GM19238 (cell line): ENCODE measurements at regions not wholly inside any gene's neighbourhood (a gene's known extent, or its start where the extent isn't known, plus 50 kb on each side); places are given as distances from the start of the nearest gene placed in this dataset.
"Not testable (repeated sequence)": the region's sequence is repeated elsewhere in the genome, so short reads cannot be mapped to it uniquely, and the experiment has no call there.

Experiments
- DNase-seq: peaks from one replicate; pipeline ENCODE4 v3.0.0; 2011; ENCODE audit warnings: low spot score; ENCODE audit not compliant: insufficient read length

DNA sequence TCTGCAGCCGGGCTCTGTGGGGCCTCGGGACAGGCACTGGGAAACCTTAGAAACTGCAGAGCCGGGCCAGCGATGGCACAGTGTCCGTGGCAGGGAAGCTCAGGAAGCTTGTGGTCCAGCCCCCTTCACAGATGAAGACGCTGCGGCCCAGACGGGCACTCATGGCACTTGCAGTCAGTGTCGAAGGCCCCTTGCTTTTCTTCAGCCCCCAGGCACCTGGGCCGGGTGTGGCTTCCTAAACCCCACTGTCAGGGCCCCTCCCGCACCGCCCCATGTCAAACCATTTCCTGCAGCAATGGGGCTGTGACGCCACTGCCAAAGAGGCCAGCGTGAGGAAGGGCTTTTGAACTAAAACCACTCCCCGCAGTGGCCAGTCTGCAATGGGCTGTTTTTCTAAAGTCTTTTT is 164.0 kb downstream of the LAT start:
- DNase-seq = peak; percentile 19

DNA sequence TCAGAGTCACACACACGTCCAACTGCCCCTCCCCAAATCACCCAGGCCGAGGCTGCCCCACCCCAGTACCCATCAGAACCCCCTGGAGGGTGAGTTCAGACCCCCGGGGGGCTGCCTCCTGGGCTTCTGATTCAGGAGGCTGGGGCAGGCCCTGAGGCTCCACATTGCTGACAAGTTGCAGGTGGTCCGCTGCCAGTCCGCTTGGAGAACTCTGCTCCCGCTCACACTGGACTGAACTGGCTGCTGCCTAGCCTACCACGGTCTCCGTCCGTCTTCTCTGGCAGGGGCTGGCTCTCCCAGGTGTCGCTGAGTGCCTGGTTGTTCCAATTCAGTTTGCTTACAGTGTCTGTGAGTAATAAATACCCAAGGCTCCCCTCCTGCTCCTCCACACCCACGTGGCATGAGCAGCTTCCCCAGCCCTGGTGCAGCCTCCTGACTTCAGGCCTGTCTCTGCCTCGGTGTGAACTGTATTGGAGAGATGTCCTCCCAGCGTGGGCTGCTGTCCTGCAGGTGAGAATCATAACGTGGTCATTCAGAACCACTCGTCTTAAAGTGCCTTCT is 163.4 kb downstream of the LAT start:
- no peak for DNase-seq

DNA sequence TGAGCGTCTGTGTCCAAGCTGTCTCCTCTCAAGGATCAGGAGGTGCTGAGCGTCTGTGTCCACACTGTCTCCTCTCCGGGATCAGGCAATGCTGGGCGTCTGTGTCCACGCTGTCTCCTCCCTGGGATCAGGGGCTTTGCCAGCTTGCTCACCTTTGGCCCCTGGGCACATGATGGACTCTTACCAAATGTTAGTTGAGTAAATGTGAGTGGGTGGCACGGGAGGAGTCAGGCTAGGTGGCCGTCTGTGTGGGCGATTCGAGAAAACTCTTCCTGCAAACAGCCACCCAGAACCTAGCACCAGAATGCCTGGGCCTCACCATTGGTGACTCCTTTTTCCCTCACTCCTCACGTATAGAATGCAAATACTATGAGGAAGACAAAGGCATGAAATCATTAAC is 162.9 kb downstream of the LAT start:
- not testable (repeated sequence) for DNase-seq

DNA sequence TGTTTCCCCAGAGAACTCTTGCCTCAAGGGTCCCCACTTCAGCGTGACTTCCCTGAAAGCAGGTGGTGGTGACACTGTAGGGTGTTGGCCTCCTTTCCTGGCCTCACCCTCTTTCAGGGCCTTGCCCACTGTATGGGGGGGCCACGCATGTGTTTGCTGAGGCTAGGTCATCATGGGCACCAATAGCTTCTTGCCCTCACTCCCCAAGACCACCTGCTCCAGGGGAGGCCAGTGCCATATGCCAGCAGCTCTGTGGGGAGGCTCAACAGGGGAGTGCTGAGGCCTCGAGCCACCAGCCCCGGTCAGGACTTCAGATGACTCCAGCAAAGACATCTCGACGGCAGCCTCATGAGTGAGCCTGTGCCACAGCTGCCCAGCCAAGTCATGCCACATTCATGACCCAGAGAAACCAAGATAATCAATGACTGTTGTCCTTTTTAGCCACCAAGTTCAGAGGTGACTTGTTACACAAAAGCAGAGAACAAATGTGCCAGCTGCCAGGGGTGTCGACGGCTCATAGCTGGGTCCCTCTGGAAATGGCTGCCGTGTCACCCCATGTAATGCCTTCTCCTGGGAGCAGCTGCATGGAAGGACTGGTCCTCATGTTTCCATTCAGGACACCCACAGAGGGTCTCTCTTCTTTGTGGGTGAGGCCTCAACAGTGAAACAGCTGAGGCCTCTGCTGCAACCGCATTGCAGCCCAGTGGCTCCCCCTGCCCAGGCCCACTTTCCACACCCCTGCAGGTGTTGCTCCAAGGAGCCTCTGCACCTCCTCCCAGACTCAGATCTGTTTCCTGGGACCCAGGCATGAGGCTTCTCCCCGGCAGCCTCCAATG is 162.2 kb downstream of the LAT start:
- not testable (repeated sequence) for DNase-seq

DNA sequence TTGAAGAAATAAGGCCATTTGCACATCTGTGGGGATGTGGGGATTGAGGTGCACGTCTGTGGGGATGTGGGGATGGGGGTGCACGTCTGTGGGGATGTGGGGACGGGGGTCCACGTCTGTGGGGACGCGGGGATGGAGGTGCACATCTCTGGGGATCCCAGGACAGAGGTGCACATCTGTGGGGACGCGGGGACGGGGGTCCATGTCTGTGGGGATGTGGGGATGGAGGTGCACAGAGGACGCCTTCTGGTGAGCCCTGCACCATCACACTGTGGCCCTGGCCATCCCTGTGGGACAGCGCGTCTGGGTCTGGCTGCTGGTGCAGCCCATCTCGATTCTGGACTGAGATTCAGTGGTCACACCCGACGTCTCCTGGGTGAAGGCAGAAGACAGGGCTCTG is 161.4 kb downstream of the LAT start:
- DNase-seq = no peak

DNA sequence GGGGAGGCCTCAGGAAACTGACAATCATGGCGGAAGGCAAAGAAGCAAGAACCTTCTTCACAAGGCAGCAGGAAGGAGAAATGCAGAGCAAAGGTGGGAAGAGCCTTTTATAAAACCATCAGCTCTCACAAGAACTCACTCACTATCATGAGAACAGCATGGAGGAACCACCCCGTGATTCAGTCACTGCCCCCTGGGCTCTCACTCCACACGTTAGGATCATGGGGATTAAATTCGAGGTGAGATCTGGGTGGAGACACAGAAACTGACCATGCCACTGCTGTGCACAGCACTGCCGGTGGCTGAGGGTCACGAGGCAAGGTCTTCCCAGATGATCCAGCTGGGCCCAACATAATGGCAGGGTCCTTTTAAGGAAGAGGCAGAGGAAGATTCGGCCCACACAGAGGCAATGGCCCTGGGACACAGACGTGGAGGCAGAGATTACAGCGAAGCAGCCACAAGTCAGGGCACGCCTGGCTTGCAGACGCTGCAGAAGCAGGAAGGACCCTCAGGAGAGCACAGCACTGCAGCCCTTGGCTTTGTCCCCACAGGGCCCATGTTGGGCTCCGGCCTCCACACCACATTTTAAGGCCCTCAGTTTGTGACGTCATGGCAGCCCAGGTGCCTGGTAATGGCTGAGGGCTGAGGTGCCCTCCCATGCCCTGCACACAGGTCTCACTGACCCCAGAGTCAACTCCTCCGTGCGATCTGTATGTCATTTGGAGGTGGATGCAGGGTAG is 160.8 kb downstream of the LAT start:
- DNase-seq = not testable (repeated sequence)

DNA sequence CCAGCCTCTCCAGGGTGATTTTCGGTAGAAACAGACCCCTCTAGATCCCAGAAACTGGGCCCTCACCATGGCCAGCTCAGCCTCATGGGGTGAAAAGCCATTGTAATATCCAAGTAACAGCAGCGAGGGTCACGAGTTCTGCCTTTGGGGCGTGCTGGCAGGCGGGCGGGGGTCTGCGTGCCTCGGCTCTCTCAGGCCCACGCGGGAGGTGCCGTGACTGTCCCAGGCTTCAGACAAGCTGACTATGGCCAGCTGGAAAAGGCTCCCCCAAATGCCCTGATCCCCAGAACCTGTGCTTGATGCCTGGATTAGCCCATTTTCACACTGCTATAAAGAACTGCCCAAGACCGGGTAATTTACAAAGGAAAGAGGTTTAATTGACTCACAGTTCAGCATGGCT is 160.2 kb downstream of the LAT start:
- not testable (repeated sequence) for DNase-seq

DNA sequence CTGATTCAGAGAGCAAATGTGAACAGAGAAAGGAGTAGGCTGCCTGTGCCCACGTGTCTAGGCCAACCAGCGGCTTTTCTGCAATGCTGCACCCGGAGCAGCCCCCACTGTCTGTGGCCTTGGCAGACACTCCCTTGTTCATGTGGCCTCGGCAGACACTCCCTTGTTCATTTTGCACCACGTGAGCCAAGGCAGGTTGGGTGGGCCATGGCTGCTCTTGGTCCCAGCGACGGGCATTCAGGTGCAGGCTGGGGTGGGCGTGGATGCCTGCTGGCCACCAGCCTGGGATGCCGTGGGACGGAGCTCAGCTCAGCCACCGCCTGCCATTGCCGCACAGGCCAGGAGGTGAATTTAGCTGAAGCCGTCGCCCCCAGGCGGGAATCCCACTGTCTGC is 159.8 kb downstream of the LAT start:
- not testable (repeated sequence) for DNase-seq

DNA sequence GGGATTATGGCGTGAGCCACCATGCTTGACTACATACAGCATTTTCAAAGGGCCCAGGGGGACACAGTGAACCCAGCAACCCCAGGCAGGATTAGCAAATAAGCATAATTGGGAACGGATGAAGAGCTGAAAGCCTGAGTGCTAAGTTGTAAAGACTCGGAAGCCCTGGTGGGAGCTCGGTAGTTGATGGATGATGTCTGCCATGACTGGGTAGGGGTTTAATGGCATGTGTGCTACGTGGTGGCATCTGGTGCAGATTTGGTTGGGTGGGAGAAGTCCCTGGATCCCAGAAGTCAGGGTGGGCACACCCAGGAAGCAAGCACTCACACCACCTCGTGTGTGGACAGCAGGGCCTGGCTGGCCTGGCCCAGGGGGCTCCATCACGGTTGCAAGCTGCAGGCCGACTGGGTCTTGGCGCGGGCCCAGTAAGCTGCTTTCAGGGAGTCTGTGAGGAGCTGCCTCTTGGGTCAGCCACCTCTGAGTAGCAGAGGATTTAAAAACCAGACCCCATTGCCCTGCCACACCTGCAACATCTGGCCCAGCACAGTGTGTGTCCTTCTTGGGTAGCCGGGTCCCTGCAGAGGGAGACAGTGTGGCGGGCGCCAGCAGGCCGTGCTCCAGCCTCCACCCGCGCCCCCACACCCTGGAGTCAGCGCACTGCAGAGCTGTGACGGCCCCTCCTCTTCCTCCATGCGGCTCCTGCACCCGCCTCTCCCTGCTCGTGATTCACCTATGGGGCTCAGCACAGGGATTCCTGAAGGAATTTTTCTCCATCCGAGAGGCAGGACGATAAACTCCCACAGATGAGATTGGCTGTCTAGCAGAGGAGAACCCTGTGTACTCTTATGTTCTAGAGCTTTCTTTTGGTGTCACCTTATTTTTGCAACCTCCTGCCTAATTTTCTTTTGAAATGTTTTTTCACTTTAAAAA is 159.2 kb downstream of the LAT start:
- not testable (repeated sequence) for DNase-seq

DNA sequence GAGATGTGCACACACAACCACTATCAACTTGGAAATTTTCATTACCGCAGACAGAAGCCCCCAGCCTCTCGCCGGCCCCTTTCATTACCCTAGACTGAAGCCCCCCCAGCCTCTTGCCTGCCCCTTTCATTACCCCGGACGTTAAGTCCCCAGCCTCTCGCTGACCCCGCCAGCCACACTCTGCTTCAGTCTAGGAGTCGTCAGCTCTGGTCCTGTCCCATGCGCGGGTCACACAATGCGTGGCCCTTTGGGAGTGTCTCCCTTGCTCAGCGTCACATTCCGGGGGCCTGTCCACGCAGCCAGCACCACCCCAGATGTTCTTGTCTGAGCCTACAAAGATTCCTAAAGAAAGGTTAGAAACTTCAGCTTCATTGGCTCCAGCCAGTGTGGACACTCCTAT is 157.7 kb downstream of the LAT start:
- not testable (repeated sequence) for DNase-seq

DNA sequence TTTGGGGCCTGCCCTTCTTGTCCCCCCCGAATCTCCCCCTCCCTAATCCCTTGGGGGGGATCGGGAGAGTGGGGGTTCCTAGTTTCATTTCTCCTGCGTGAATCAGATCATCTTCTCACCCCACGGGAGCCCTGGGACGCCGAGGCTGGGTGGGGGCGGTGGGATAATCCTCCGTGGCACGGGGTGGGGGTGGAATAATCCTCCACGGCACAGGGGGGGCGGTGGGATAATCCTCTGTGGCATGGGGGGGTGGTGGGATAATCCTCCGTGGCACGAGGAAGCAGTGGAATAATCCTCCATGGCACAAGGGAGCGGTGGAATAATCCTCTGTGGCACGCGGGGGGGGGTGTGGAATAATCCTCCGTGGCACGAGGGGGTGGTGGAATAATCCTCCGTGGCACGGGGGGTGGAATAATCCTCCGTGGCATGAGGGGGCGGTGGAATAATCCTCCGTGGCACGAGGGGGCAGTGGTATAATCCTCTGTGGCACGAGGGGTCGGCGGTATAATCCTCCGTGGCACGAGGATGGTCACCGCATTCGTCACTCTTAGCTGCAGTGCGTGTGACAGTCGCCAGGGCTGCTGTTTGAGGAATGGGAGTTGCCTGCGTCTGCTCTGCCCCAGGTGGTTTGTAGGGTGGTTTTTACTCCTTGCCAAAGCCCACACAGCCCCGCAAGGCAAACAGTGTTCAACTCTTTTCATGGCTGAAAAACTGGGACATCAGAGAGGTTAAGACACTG is 156.9 kb downstream of the LAT start:
- no peak for DNase-seq

DNA sequence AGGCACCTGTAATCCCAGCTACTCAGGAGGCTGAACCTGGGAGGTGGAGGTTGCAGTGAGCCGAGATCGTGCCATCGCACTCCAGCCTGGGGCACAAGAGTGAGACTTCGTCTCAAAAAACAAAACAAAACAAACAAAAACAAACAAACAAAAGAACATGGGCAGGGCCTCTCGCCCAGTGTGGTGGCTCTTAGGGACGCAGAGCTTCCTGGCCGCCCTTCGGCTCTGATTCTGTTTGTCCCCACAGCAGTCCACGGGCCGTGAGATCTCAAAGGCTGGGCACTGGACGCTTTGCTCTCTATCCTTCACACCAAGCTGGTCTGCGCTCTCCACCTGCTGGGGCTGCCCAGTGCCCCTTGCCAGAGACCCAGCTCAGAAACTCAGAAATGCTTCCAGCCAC is 156.3 kb downstream of the LAT start:
- not testable (repeated sequence) for DNase-seq

DNA sequence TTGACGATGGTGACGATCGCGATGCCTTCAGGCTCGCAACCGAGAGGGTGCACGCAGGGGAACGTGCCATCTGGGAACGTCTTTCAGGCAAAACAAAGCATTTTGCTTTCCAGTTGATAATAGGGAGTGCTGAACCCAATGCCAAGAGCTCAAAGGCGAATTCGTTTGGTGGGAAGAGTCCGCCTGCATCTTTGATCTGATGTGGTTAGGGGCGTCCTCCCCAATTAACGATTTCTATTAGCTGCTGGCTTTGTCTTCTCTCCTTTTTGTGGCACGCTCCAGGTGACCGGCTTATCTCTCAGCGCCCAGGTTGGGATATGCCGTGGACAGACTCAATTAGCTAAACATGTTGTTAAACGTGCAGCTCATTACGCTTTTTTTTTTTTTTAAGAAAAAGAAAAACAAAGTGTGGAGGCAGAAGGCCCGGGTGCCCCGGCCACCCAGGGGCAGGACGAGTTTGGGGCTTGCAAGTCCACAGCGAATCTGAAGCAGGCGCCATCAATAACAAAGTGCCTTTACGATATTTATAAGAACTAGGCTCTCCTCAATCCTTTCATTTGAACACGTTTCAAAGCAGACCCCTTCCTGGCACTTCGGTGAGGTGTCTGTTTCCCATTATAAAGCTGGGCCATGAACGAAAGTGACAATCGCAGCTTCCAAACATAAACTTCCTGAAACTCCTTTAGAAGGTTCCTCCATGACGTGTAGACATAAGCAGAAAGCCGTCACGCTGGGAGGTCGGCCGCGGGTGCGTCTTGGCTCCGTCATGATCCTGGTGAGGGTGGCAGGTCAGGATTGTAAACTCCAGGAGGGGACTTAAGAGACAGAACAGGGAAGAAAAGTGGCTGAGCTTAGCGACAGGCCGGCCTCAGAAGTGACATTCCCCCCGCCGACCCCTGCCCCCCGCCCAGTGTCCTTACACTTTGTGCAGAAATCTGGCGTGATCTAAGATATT is 155.3 kb downstream of the LAT start:
- not testable (repeated sequence) for DNase-seq

DNA sequence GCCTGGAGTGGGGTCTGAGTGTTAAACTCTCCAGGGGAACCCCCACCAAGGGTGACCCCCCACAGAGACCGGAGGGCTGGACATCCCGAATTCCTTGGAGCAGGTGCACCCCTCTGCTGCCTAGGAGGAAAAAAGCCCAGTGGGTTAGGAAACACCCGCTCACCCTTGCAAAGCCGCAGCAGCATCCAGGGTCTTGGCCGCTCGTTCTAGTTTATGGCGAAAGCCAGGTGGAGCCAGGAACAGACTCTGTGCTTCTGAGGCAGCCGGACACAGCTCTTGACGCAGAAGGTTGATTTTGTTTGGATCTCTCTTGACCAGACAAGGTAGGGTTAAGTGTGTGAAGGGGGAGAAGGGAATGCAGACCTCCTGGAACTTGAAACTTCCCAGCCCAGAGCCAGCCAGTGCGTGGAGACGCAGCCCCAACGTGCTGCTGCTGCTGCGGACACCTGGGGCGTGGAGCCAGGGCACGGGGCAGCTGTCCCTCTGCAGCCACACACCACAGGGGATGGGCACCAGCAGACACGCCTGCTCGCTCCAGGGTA is 154.5 kb downstream of the LAT start:
- DNase-seq = no peak

DNA sequence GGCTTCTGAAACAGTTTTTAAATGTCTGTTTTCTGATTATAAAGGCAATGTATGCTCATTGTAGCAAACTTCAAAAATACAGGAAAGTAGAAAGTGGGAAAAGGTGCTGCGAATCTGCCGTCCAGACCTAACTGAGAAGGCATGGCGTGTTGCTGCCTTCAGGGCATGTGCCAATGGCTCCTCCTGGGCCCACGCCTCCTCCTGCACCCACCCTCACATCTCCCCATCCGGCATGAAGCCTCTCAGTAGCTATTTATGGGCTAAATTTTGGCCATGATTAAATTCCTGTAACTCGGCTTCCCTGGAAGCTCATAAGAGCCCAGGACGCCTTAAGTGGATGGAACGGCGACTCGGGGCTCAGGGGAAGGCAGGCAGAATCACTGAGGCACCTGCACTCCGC is 153.8 kb downstream of the LAT start:
- not testable (repeated sequence) for DNase-seq

DNA sequence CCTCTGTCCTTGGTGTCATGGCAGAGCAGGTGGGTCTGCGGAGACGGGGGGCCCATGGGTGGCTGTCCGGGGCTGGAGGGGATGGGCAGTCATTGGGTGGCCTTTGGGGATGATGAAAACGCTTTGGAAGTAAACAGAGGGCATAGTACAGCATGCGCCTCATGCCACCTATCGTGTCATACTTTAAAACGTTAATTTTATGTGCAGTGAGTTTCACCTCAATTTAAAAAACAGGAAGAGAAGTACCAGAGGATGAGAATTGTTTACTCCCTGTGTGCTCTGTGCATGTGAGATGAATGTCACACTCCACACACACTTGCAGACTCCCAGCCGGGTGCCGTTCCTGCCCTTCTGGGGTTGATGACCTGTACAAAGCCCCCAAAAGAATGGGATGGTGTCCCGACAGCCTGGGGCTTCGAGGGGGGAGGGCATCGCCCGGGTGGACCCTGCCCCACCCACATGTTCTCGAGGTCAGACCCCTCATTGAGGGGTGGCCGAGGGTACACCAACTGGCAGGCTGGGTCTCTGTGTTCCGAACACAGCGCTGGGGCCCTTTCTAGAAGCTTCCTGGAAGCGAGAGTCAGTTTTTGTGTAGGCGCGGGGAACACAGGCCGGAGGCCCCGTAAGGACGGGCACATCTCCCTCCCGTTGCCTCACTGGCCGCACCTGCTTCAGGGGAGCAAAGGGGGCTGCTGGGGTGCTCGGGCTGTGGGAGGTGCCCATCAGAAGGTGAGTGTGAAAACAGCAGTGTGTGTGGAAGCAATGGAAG is 153.2 kb downstream of the LAT start:
- not testable (repeated sequence) for DNase-seq

DNA sequence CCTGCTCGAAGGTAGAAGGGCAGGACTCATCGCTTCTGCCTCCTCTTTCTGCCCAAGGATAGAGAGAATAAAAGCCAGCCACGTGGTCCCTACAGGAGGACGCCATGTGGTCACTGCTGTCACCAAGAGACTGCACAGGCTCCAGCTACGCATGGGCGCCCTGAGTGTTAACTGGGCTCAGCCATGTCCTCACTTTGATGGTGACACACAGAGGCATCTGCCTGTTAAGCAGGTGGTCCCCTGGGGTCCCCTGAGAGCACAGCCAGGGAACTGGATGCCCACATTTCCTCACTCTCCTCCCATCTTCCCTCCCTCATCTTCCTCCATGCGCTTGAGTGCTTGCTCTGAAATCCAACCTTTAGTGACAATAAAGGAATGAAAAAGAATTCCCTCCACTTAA is 152.6 kb downstream of the LAT start:
- DNase-seq = not testable (repeated sequence)

DNA sequence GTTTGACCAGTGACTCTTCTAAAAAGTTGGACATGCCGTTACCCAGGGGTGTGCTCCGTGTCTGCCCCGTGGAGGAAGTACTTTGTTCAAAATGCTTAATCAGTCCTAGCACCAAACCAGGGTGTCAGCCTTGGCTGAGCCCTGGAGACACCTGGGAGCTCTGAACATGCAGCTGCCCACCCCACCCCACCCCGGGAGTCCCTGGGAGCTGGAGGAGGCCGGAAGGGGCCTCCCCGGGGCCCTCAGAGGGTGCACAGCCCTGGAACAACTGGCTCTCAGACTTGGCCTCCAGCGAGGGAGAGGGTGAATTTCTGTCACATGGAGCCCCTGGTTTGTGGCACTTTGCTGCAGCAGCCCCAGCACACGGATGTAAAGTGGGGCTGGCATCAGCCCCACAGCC is 152.1 kb downstream of the LAT start:
- not testable (repeated sequence) for DNase-seq
